Endothelial cell of umbilical vein (primary cell): ENCODE measurements at regions not wholly inside any gene's neighbourhood (a gene's known extent, or its start where the extent isn't known, plus 50 kb on each side); places are given as distances from the start of the nearest gene placed in this dataset.

Experiments
- BruUV-seq: library from RNA; stranded (reverse); fragments of 400-500 nt; replicated peaks from 2 replicates; lab custom pipeline; 2021; lab: Mats Ljungman, UMichigan
- CTCF ChIA-PET: fragments of 300-600, 350-600 bp; sonication (Branson Sonifier 250); formaldehyde crosslinking; loops from one replicate; lab custom pipeline; 2021; ENCODE audit warnings: antibody characterized with exemption, inconsistent platforms; lab: Charles Lee
- POLR2A ChIA-PET: fragments of 300-600, 350-600 bp; sonication (Branson Sonifier 250); formaldehyde crosslinking; loops from one replicate; lab custom pipeline; 2021; ENCODE audit warnings: antibody characterized with exemption, inconsistent platforms; lab: Charles Lee
- DNase-seq: peaks from one replicate; pipeline ENCODE4 v3.0.0-alpha.2; 2011; ENCODE audit warnings: low read depth, low spot score
- FAIRE-seq: peaks from 2 replicates; lab custom pipeline; 2011; peaks lifted over from hg19 to GRCh38; lab: Jason Lieb, UNC
- H2AFZ ChIP-seq: 2 replicates; pipeline ENCODE4 v1.6.0; 2012; ENCODE audit warnings: low read depth, low read length, control low read depth, inconsistent platforms
- H3K27ac ChIP-seq: 2 replicates; pipeline ENCODE4 v1.5.1; 2011; ENCODE audit warnings: low read depth, mild to moderate bottlenecking, control low read depth, low read length, moderate library complexity; ENCODE audit not compliant: insufficient read depth
- H3K27me3 ChIP-seq, 2 experiments: 2 replicates each; pipeline versions ENCODE4 v1.6.0 to v1.6.1; 2011; ENCODE audit warnings: low read length in 2 of 2, mixed read lengths in 1 of 2; ENCODE audit not compliant: control insufficient read depth in 2 of 2, insufficient read depth in 2 of 2
- H3K36me3 ChIP-seq, 2 experiments: 2 replicates in 1 of 2; 3 replicates in 1 of 2; pipeline ENCODE4 v1.5.1; 2011; ENCODE audit warnings: low read length in 2 of 2, mild to moderate bottlenecking in 1 of 2, moderate library complexity in 1 of 2; ENCODE audit not compliant: control insufficient read depth in 2 of 2, insufficient read depth in 2 of 2; ENCODE audit errors: extremely low read depth in 1 of 2
- H3K4me1 ChIP-seq: 3 replicates; pipeline ENCODE4 v1.5.1; 2011; ENCODE audit warnings: mild to moderate bottlenecking, low read length; ENCODE audit not compliant: control insufficient read depth, insufficient read depth; ENCODE audit errors: extremely low read depth
- H3K4me2 ChIP-seq: 2 replicates; pipeline ENCODE4 v1.6.1; 2011; ENCODE audit warnings: low read length, control low read depth, mixed read lengths; ENCODE audit not compliant: insufficient read depth
- H3K4me3 ChIP-seq, 3 experiments: fragments of 200-600 bp in 1 of 3; sonication (generic), shearing (Covaris generic) in 1 of 3; replicated peaks in 1 of 3; 2 replicates each; pipeline ENCODE4 v1.5.1; 2011 to 2016; ENCODE audit warnings: control low read depth in 3 of 3, low read length in 3 of 3, mild to moderate bottlenecking in 2 of 3, inconsistent platforms in 1 of 3, low read depth in 1 of 3, moderate library complexity in 1 of 3; ENCODE audit not compliant: insufficient read depth in 1 of 3
- H3K79me2 ChIP-seq: 2 replicates; pipeline ENCODE4 v1.6.0; 2012; ENCODE audit warnings: low read length, inconsistent platforms; ENCODE audit not compliant: control insufficient read depth, insufficient read depth
- H3K9ac ChIP-seq: replicated peaks from 2 replicates; pipeline ENCODE3; 2011; ENCODE audit warnings: low read length, control low read depth; ENCODE audit not compliant: insufficient read depth; ENCODE audit errors: extremely low read depth
- H3K9me1 ChIP-seq: replicated peaks from 3 replicates; pipeline ENCODE4 v1.6.0; 2011; ENCODE audit warnings: mild to moderate bottlenecking, low read length; ENCODE audit not compliant: control insufficient read depth, insufficient read depth; ENCODE audit errors: extremely low read depth
- H3K9me3 ChIP-seq: replicated peaks from 2 replicates; pipeline ENCODE4 v1.5.1; 2012; ENCODE audit warnings: low read length, inconsistent platforms; ENCODE audit not compliant: control insufficient read depth, insufficient read depth
- H4K20me1 ChIP-seq: replicated peaks from 2 replicates; pipeline ENCODE3; 2011; ENCODE audit warnings: mild to moderate bottlenecking, low read length; ENCODE audit not compliant: control insufficient read depth, insufficient read depth; ENCODE audit errors: extremely low read depth
- EZH2 ChIP-seq: IDR thresholded peaks from 2 replicates; pipeline ENCODE4 v1.6.1; 2012; ENCODE audit warnings: borderline replicate concordance, low read depth, mild to moderate bottlenecking, moderate library complexity, low read length, inconsistent platforms; ENCODE audit not compliant: severe bottlenecking
- FOS ChIP-seq: IDR thresholded peaks from 2 replicates; pipeline ENCODE4 v1.6.1; 2011; ENCODE audit warnings: mild to moderate bottlenecking, low read length, moderate library complexity, borderline replicate concordance; ENCODE audit not compliant: insufficient read depth
- GATA2 ChIP-seq: IDR thresholded peaks from 2 replicates; pipeline ENCODE4 v1.7.0; 2011; ENCODE audit warnings: low read depth, mild to moderate bottlenecking, moderate library complexity, mixed read lengths, low read length; ENCODE audit not compliant: insufficient read length, insufficient read depth
- JUN ChIP-seq: IDR thresholded peaks from 2 replicates; pipeline ENCODE4 v1.6.1; 2011; ENCODE audit warnings: borderline replicate concordance, low read depth; ENCODE audit not compliant: insufficient read length, insufficient read depth
- MAX ChIP-seq: IDR thresholded peaks from 2 replicates; pipeline ENCODE4 v1.6.1; 2011; ENCODE audit not compliant: insufficient read depth, insufficient read length
- MYC ChIP-seq: IDR thresholded peaks from one replicate; pipeline ENCODE4 v1.6.1; 2011; ENCODE audit warnings: mild to moderate bottlenecking, low read depth, low read length
- POLR2A ChIP-seq: IDR thresholded peaks from 2 replicates; pipeline ENCODE4 v1.6.1; 2012; ENCODE audit warnings: low read depth, mild to moderate bottlenecking, control low read depth, low read length
- POLR2AphosphoS5 ChIP-seq: IDR thresholded peaks from 2 replicates; pipeline ENCODE4 v1.6.1; 2012; ENCODE audit warnings: low read depth, mild to moderate bottlenecking, control low read depth, low read length, moderate library complexity; ENCODE audit not compliant: insufficient read depth
- dilution Hi-C: fragments of 300-500 bp; cut with MboI; formaldehyde crosslinking; loops from one replicate; pipeline ENCODE4 v1.15.0; 2019; ENCODE audit warnings: low sequenced_read_pairs; ENCODE audit not compliant: extremely low pct_ligation_motif_present
- intact Hi-C: fragments of 100-400 bp; cut with micrococcal nuclease; formaldehyde crosslinking; loops from one replicate; pipeline ENCODE4 v1.10.0; 2022
- TF ChIP-seq, protein P1 (sequence below), 2 donors: IDR thresholded peaks; 1 replicate in 1 of 2; 2 replicates in 1 of 2; pipeline ENCODE4 v1.5.1; 2011; ENCODE audit warnings: low read length in 2 of 2, mild to moderate bottlenecking in 2 of 2, moderate library complexity in 2 of 2, control low read depth in 1 of 2, inconsistent platforms in 1 of 2, low read depth in 1 of 2; ENCODE audit not compliant: insufficient read depth in 1 of 2; ENCODE audit errors: extremely low read depth in 1 of 2

DNA sequence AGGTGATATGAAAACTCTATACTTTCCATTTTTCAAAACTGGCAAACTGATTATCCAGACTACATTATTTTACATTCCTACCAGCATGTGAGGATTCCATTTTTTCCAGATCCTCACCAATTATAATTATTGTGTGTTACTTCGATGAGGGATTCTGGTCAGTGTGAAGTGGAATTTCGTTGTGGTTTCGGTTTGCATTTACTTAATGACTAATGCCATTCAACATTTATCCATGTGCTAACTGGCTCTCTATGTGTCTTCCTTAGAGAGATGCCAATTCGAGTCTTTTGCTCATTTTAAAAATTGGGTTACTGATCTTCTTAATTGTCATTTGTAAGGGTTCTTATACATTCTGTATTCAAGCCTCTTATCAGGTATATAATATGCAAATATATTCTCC is 1551.3 kb upstream of the MIR17HG start:
- Histone ChIP-seq H3K9me3 (no peaks in the 10 kb centered on the region), H3K9me1 (no peaks in the 10 kb centered on the region), H3K4me2 (no peak overlapping the region), H2AFZ (no peak overlapping the region), H3K79me2 (no peaks in the 10 kb centered on the region), H4K20me1 (no peaks in the 10 kb centered on the region), H3K4me3 (no peak overlapping the region), H3K27me3 (no peaks in the 10 kb centered on the region), H3K4me1 (no peaks in the 10 kb centered on the region), H3K9ac (no peak overlapping the region), H3K27ac (no peak overlapping the region), H3K36me3 (no peaks in the 10 kb centered on the region)
- no peak for TF ChIP-seq JUN
- TF ChIP-seq POLR2AphosphoS5, result no peak
- no peak for TF ChIP-seq GATA2
- TF ChIP-seq, protein P1, sequence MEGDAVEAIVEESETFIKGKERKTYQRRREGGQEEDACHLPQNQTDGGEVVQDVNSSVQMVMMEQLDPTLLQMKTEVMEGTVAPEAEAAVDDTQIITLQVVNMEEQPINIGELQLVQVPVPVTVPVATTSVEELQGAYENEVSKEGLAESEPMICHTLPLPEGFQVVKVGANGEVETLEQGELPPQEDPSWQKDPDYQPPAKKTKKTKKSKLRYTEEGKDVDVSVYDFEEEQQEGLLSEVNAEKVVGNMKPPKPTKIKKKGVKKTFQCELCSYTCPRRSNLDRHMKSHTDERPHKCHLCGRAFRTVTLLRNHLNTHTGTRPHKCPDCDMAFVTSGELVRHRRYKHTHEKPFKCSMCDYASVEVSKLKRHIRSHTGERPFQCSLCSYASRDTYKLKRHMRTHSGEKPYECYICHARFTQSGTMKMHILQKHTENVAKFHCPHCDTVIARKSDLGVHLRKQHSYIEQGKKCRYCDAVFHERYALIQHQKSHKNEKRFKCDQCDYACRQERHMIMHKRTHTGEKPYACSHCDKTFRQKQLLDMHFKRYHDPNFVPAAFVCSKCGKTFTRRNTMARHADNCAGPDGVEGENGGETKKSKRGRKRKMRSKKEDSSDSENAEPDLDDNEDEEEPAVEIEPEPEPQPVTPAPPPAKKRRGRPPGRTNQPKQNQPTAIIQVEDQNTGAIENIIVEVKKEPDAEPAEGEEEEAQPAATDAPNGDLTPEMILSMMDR (IDR thresholded peaks at IDR 0.05; ENCODE audit: extremely low read depth in 1 of 2, insufficient read depth in 1 of 2, low read depth in 1 of 2, low read length in 2 of 2), result no peak
- TF ChIP-seq MAX, result no peak
- TF ChIP-seq FOS, result no peak
- no peak for TF ChIP-seq POLR2A
- no peak for TF ChIP-seq EZH2
- TF ChIP-seq MYC, result no peak
- ChIA-PET POLR2A (no interaction called here), CTCF (no interaction called here)
- FAIRE-seq (no peak), DNase-seq (no peak)
- dilution Hi-C loops, result no loop called here
- intact Hi-C loops, result no loop called here
- no TSS peak for BruUV-seq
